MCF 10A (cell line): ENCODE measurements at regions not wholly inside any gene's neighbourhood (a gene's known extent, or its start where the extent isn't known, plus 50 kb on each side); places are given as distances from the start of the nearest gene placed in this dataset.

Experiments used
- BruUV-seq: library from RNA; stranded (reverse); fragments of 400-500 nt; replicated peaks from 2 replicates; lab custom pipeline; 2021; lab: Mats Ljungman, UMichigan
- CTCF ChIA-PET: fragments of 300-600 bp; sonication (Branson Sonifier 250); formaldehyde crosslinking; extraction: SDS; loops from one replicate; lab custom pipeline; 2021; ENCODE audit warnings: antibody characterized with exemption, inconsistent platforms; lab: Yijun Ruan, JAX
- POLR2A ChIA-PET: fragments of 300-600, 350-650 bp; sonication (Branson Sonifier 250); formaldehyde crosslinking; extraction: SDS; loops from one replicate; lab custom pipeline; 2020; ENCODE audit warnings: antibody characterized with exemption, inconsistent platforms; lab: Yijun Ruan, JAX
- DNase-seq: peaks from one replicate; pipeline ENCODE4 v3.0.0-alpha.2; 2018; ENCODE audit not compliant: unreplicated experiment
- H3K27ac Mint-ChIP-seq: one replicate; pipeline ENCODE4 v1.8.0; 2022; ENCODE audit warnings: mild to moderate bottlenecking, low read depth, mixed read lengths; ENCODE audit not compliant: unreplicated experiment
- H3K27me3 Mint-ChIP-seq: one replicate; pipeline ENCODE4 v1.8.0; 2022; ENCODE audit warnings: mixed read lengths; ENCODE audit not compliant: insufficient read depth, unreplicated experiment
- H3K36me3 Mint-ChIP-seq: one replicate; pipeline ENCODE4 v1.8.0; 2022; ENCODE audit warnings: mild to moderate bottlenecking, moderate library complexity, mixed read lengths; ENCODE audit not compliant: insufficient read depth, unreplicated experiment
- H3K4me1 Mint-ChIP-seq: one replicate; pipeline ENCODE4 v1.8.0; 2022; ENCODE audit warnings: mixed read lengths; ENCODE audit not compliant: insufficient read depth, unreplicated experiment
- H3K4me3 Mint-ChIP-seq: one replicate; pipeline ENCODE4 v1.8.0; 2022; ENCODE audit warnings: mild to moderate bottlenecking, moderate library complexity, mixed read lengths; ENCODE audit not compliant: unreplicated experiment
- H3K9me3 Mint-ChIP-seq: one replicate; pipeline ENCODE4 v1.8.0; 2022; ENCODE audit warnings: mixed read lengths; ENCODE audit not compliant: unreplicated experiment
- intact Hi-C: fragments of 100-400 bp; cut with micrococcal nuclease; formaldehyde crosslinking; loops from 2 replicates; pipeline ENCODE4 v1.14.1; 2022
- TF ChIP-seq, protein P1 (sequence below): fragments of 200-600 bp; IDR thresholded peaks from one replicate; pipeline ENCODE4 v1.8.0; 2022; ENCODE audit warnings: antibody characterized with exemption, mild to moderate bottlenecking; ENCODE audit not compliant: unreplicated experiment

DNA sequence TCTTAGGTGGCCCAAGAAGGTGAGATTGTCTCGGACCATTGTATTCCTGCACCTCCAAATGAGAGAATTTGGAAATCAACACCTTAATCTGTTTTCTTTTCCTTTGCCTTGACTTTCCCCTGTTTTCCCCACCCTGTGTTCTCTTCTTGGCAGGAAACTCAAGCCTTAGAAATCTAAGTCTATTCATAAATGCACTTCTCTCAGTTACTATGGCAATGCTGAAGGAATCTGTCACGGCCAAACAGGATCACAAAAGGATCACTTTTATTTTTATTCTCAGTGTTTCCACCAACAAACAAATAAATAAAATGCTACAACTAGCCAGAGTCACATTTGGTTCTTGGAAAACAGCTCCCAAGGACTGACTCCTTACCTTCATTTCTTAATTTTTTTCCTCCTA lies 270.5 kb downstream of the BCAT1 start:
- Mint-ChIP-seq H3K27ac (no peak overlapping the region), H3K4me3 (no peak overlapping the region), H3K27me3 (no peaks in the 10 kb centered on the region), H3K4me1 (no peaks in the 10 kb centered on the region), H3K9me3 (no peaks in the 10 kb centered on the region), H3K36me3 (no peaks in the 10 kb centered on the region)
- TF ChIP-seq, protein P1, sequence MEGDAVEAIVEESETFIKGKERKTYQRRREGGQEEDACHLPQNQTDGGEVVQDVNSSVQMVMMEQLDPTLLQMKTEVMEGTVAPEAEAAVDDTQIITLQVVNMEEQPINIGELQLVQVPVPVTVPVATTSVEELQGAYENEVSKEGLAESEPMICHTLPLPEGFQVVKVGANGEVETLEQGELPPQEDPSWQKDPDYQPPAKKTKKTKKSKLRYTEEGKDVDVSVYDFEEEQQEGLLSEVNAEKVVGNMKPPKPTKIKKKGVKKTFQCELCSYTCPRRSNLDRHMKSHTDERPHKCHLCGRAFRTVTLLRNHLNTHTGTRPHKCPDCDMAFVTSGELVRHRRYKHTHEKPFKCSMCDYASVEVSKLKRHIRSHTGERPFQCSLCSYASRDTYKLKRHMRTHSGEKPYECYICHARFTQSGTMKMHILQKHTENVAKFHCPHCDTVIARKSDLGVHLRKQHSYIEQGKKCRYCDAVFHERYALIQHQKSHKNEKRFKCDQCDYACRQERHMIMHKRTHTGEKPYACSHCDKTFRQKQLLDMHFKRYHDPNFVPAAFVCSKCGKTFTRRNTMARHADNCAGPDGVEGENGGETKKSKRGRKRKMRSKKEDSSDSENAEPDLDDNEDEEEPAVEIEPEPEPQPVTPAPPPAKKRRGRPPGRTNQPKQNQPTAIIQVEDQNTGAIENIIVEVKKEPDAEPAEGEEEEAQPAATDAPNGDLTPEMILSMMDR = no peak
- ChIA-PET CTCF (no interaction called here), POLR2A (no interaction called here)
- DNase-seq = no peak
- intact Hi-C loops = no loop called here
- BruUV-seq = no TSS peak

DNA sequence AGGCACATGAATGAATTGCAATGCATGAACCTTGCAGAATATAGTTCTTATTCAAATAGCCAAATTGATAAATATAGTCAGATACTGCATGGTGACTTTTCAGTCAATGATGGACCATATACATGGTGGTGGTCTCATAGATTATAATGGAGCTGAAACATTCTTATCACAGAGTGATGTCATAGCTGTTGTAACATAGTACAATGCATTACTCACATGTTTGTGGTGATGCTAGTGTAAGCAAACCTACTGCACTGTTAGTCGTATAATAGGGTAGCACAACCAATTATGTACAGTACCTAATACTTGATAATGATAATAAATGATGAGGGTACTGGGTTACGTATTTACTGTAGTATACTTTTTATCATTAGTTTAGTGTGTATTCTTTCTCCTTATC lies 280.3 kb downstream of the BCAT1 start:
- TF ChIP-seq, protein P1 = no peak
- BruUV-seq = no TSS peak
- H3K9me3 Mint-ChIP-seq = no peaks in the 10 kb centered on the region
- no peak for DNase-seq
- H3K27me3 Mint-ChIP-seq = no peaks in the 10 kb centered on the region
- POLR2A ChIA-PET = interaction anchor here (0.6 kb wide), 1 partner anchor 1418 kb away, joined by 3 read pairs; no protein-coding TSS in a partner anchor
- H3K27ac Mint-ChIP-seq = no peak overlapping the region
- no peaks in the 10 kb centered on the region for H3K4me1 Mint-ChIP-seq
- H3K36me3 Mint-ChIP-seq = peaks cover 6% of the 10 kb centered on the region
- CTCF ChIA-PET = interaction anchor here (1.2 kb wide), 1 partner anchor 23 kb away, joined by 4 read pairs; no protein-coding TSS in a partner anchor
- H3K4me3 Mint-ChIP-seq = no peak overlapping the region
- intact Hi-C loops = no loop called here

DNA sequence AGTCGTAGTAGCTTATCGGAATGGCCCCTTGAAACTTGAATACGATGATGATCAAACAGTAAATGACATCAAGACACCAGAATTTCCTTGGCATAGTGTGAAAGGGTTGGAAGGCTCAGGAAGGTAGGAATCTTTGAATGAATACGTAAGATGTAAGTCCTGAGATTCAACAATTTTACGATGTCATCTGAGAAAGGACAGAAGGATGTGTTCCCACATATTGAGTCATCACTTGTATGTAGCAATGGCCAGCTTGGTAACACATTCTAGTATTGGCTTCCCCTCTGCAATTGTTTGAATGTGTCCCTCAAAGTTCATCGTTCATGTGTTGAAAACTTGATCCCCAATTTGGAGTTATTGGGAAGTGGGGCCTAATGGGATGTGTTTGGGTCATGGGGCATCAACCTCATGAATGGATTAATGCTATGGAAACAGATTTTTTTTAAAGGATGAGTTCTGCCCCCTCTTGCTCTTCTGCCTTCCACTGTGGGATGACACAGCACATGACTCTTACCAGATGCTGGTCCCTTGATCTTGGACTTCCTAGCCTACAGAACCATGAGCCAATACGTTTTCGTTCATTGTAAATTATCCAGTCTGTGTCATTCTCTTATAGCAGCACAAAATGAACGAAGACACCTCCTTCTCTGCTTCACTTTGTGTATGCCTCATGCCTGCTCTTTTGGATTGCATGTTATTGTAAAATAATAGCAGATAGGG lies 284.6 kb downstream of the BCAT1 start:
- H3K4me3 Mint-ChIP-seq = no peak overlapping the region
- H3K9me3 Mint-ChIP-seq = no peaks in the 10 kb centered on the region
- peaks cover 6% of the 10 kb centered on the region for H3K36me3 Mint-ChIP-seq
- BruUV-seq = no TSS peak
- POLR2A ChIA-PET = no interaction called here
- no peak overlapping the region for H3K27ac Mint-ChIP-seq
- peaks cover 10% of the 10 kb centered on the region for H3K4me1 Mint-ChIP-seq
- no peaks in the 10 kb centered on the region for H3K27me3 Mint-ChIP-seq
- TF ChIP-seq, protein P1 = no peak
- DNase-seq = peak; percentile 55
- CTCF ChIA-PET = no interaction called here
- intact Hi-C loops = no loop called here

DNA sequence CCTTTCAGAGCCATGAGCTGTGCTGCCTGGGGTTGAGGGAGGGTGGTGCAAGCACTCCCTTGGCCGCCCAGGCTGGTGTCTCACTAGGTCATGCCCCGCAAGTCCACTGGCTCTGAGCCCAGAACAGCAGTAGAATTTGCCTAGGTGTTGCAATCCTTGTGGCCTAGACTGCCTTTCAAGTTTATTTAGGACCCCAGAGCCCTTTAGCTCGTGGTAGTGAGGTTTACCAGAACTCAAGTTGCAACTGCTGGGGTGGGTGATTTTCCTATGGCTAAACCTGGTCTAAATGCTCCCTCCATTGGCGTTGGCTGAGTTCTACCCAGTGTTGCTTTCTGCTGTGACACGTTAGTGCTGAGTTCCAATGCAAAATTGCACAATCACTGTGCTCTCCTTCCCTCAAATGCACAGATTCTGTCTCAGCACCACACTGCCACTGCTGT lies 287.2 kb downstream of the BCAT1 start:
- intact Hi-C loops = no loop called here
- Mint-ChIP-seq H3K27me3 (no peaks in the 10 kb centered on the region), H3K27ac (no peak overlapping the region), H3K36me3 (peaks cover 6% of the 10 kb centered on the region), H3K4me1 (peaks cover 10% of the 10 kb centered on the region), H3K4me3 (no peak overlapping the region), H3K9me3 (no peaks in the 10 kb centered on the region)
- TF ChIP-seq, protein P1 = no peak
- ChIA-PET POLR2A (interaction anchor here (1.1 kb wide), 1 partner anchor 29 kb away, joined by 3 read pairs; no protein-coding TSS in a partner anchor), CTCF (interaction anchor here (0.6 kb wide), 2 partner anchors 9 to 1848 kb away, joined by 4 read pairs; no protein-coding TSS in a partner anchor)
- peak; percentile 94 for DNase-seq
- BruUV-seq = no TSS peak
